ENCODE measurements at regions not wholly inside any gene's neighbourhood (a gene's known extent, or its start where the extent isn't known, plus 50 kb on each side); places are given as distances from the start of the nearest gene placed in this dataset.

DNA sequence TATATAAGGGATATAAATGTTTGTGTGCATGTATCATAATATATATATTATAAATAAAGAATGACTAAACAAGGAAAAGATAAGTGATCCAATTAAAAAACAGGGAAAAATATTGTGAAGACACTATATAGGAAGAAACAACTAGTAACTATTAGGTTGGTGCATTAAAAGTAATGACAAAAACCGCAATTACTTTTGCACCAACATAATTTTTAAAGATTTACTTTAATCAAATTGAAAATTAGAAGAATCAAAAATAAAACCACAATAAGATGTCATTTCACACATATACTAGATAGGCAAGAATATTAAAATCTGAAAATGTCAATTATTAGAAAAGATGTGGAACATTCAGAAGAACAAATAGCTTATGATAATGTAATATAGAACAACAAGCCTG lies 595.9 kb downstream of the KCNJ3 start:
- H3K9me3 ChIP-seq (ENCODE audit: control insufficient read depth in 2 of 2, low read length in 2 of 2), result no peaks in the 10 kb centered on the region
- H3K36me3 ChIP-seq (ENCODE audit: control insufficient read depth, insufficient read depth, low read length), result no peaks in the 10 kb centered on the region
- peaks cover 0 to 2% (median 2%) of the 10 kb centered on the region in 7 donors for H3K9me3 Mint-ChIP-seq
- H3K36me3 Mint-ChIP-seq, result no peaks in the 10 kb centered on the region
- H3K27me3 ChIP-seq (ENCODE audit: control insufficient read depth, insufficient read depth, low read length), result no peaks in the 10 kb centered on the region
- H3K27ac Mint-ChIP-seq, result no peak overlapping the region
- no peaks in the 10 kb centered on the region for H3K27me3 Mint-ChIP-seq
- DNase-seq (no peak), ATAC-seq (ENCODE audit: low read depth in 2 of 2) (no peak)
- no peak overlapping the region for H3K27ac ChIP-seq (ENCODE audit: insufficient read depth, low read length, poor library complexity, severe bottlenecking)
- no peak overlapping the region for H3K4me3 Mint-ChIP-seq
- no peak overlapping the region for H3K4me3 ChIP-seq (ENCODE audit: low read depth, low read length)
- no peaks in the 10 kb centered on the region for H3K4me1 ChIP-seq (ENCODE audit: control insufficient read depth, insufficient read depth, low read length, poor library complexity, severe bottlenecking)
- H3K4me1 Mint-ChIP-seq, result no peaks in the 10 kb centered on the region

DNA sequence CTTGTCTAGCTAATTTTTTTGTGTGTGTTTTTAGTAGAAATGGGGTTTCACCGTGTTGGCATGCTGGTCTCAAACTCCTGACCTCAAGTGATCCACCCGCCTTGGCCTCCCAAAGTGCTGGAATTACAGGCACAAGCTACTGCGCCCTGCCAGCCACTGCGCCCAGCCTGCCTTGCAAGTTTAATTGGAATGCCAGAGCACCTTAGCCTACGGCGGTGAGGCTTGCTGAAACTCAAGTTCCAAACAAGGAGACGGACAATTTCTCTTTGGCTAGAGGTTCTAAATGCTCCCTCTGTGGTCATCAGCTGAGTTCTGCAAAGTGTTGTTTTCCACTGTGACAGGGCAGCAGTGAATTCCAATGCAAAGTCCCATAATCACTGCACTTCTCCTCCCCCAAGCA lies 583.4 kb downstream of the KCNJ3 start:
- H3K9me3 ChIP-seq (ENCODE audit: control insufficient read depth in 2 of 2, low read length in 2 of 2), result no peaks in the 10 kb centered on the region
- no peaks in the 10 kb centered on the region for H3K4me1 ChIP-seq (ENCODE audit: control insufficient read depth, insufficient read depth, low read length, poor library complexity, severe bottlenecking)
- DNase-seq (no peak), ATAC-seq (ENCODE audit: low read depth in 2 of 2) (no peak)
- H3K27ac Mint-ChIP-seq, result no peak overlapping the region
- no peaks in the 10 kb centered on the region for H3K4me1 Mint-ChIP-seq
- no peaks in the 10 kb centered on the region for H3K27me3 Mint-ChIP-seq
- peaks cover 0 to 4% (median 0%) of the 10 kb centered on the region in 7 donors for H3K9me3 Mint-ChIP-seq
- no peaks in the 10 kb centered on the region for H3K27me3 ChIP-seq (ENCODE audit: control insufficient read depth, insufficient read depth, low read length)
- no peak overlapping the region for H3K27ac ChIP-seq (ENCODE audit: insufficient read depth, low read length, poor library complexity, severe bottlenecking)
- H3K4me3 ChIP-seq (ENCODE audit: low read depth, low read length), result no peak overlapping the region
- H3K4me3 Mint-ChIP-seq, result no peak overlapping the region
- no peaks in the 10 kb centered on the region for H3K36me3 Mint-ChIP-seq
- no peaks in the 10 kb centered on the region for H3K36me3 ChIP-seq (ENCODE audit: control insufficient read depth, insufficient read depth, low read length)

DNA sequence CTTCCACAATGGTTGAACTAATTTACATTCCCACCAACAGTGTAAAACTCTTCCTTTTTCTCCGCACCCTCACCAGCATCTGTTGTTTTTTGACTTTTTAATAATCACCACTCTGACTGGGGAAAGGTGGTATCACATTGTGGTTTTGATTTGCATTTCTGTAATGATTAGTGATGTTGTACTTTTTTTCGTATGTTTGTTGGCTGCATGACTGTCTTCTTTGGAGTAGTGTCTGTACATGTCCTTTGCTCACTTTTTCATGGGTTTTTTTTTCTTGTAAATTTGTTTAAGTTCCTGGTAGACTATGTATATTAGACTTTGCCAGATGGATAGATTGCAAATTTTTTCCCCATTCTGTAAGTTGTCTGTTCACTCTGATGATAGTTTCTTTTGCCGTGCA lies 574.8 kb downstream of the KCNJ3 start:
- H3K4me1 ChIP-seq (ENCODE audit: control insufficient read depth, insufficient read depth, low read length, poor library complexity, severe bottlenecking), result no peaks in the 10 kb centered on the region
- H3K27ac ChIP-seq (ENCODE audit: insufficient read depth, low read length, poor library complexity, severe bottlenecking), result no peak overlapping the region
- H3K4me3 ChIP-seq (ENCODE audit: low read depth, low read length), result no peak overlapping the region
- H3K36me3 Mint-ChIP-seq, result no peaks in the 10 kb centered on the region
- no peaks in the 10 kb centered on the region for H3K36me3 ChIP-seq (ENCODE audit: control insufficient read depth, insufficient read depth, low read length)
- H3K4me3 Mint-ChIP-seq, result no peak overlapping the region
- no peaks in the 10 kb centered on the region for H3K9me3 ChIP-seq (ENCODE audit: control insufficient read depth in 2 of 2, low read length in 2 of 2)
- H3K27me3 Mint-ChIP-seq, result no peaks in the 10 kb centered on the region
- DNase-seq, result no peak
- ATAC-seq (ENCODE audit: low read depth in 2 of 2), result no peak
- H3K9me3 Mint-ChIP-seq, result peaks cover 0 to 5% (median 0%) of the 10 kb centered on the region in 7 donors
- no peak overlapping the region for H3K27ac Mint-ChIP-seq
- no peaks in the 10 kb centered on the region for H3K27me3 ChIP-seq (ENCODE audit: control insufficient read depth, insufficient read depth, low read length)
- no peaks in the 10 kb centered on the region for H3K4me1 Mint-ChIP-seq

DNA sequence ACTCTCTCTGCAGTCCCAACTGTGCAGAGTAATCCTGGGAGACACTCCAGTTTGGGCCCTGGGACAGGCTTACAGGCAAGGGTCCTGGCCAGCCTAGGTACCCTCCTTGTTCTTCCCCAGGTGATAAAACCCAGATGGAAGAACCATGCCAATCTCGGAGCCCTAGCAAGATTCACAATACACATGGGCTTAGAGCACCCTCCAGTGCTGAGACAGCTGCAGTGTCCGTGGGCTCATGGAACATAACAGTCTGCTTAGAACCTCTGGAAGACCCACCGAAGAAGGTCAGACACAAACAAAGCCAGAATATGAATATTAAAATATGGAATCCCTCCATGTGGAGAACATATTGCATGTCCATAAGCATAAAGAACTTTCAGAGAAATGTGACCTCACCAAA lies 568.1 kb downstream of the KCNJ3 start:
- H3K4me3 Mint-ChIP-seq, result no peak overlapping the region

DNA sequence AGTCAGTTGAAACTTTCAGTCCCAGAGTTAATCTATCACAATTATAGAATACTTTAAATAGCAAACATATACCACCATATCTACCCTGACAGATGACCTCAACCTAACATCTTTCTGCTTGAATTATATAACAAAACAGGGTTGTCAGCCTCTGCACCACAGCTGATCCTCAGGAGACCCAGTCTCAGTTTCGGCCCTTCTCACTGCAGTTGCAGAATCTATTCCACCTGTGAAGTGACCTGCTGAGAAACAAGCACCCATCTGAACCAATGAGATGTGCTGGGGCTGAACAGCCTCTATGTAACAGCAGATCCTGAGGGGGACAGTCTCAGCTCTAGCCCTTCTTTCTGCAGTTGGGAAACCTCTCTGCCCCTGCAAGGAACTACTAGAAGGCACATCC lies 567.6 kb downstream of the KCNJ3 start:
- no peak for DNase-seq
- Histone ChIP-seq H3K4me1 (ENCODE audit: control insufficient read depth, insufficient read depth, low read length, poor library complexity, severe bottlenecking) (no peaks in the 10 kb centered on the region), H3K9me3 (ENCODE audit: control insufficient read depth in 2 of 2, low read length in 2 of 2) (peaks cover 0 to 6% of the 10 kb centered on the region in 2 experiments), H3K27me3 (ENCODE audit: control insufficient read depth, insufficient read depth, low read length) (no peaks in the 10 kb centered on the region), H3K27ac (ENCODE audit: insufficient read depth, low read length, poor library complexity, severe bottlenecking) (no peak overlapping the region), H3K36me3 (ENCODE audit: control insufficient read depth, insufficient read depth, low read length) (no peaks in the 10 kb centered on the region), H3K4me3 (ENCODE audit: low read depth, low read length) (no peak overlapping the region)
- Mint-ChIP-seq H3K4me3 (no peak overlapping the region), H3K36me3 (no peaks in the 10 kb centered on the region), H3K4me1 (no peaks in the 10 kb centered on the region), H3K9me3 (peaks cover 0 to 12% (median 4%) of the 10 kb centered on the region in 7 donors), H3K27me3 (no peaks in the 10 kb centered on the region), H3K27ac (peak overlapping the region in 1 of 3 donors; percentile 22)
- ATAC-seq (ENCODE audit: low read depth in 2 of 2), result no peak

More for the DNA sequence above, 568.1 kb downstream of the KCNJ3 start:
- peaks cover 0 to 12% (median 4%) of the 10 kb centered on the region in 7 donors for H3K9me3 Mint-ChIP-seq
- no peak for ATAC-seq (ENCODE audit: low read depth in 2 of 2)
- no peaks in the 10 kb centered on the region for H3K4me1 Mint-ChIP-seq
- H3K27me3 Mint-ChIP-seq, result no peaks in the 10 kb centered on the region
- DNase-seq, result no peak
- Histone ChIP-seq H3K9me3 (ENCODE audit: control insufficient read depth in 2 of 2, low read length in 2 of 2) (peaks cover 0 to 6% of the 10 kb centered on the region in 2 experiments), H3K27ac (ENCODE audit: insufficient read depth, low read length, poor library complexity, severe bottlenecking) (no peak overlapping the region), H3K4me3 (ENCODE audit: low read depth, low read length) (no peak overlapping the region), H3K36me3 (ENCODE audit: control insufficient read depth, insufficient read depth, low read length) (no peaks in the 10 kb centered on the region), H3K27me3 (ENCODE audit: control insufficient read depth, insufficient read depth, low read length) (no peaks in the 10 kb centered on the region), H3K4me1 (ENCODE audit: control insufficient read depth, insufficient read depth, low read length, poor library complexity, severe bottlenecking) (no peaks in the 10 kb centered on the region)
- no peaks in the 10 kb centered on the region for H3K36me3 Mint-ChIP-seq
- no peak overlapping the region for H3K27ac Mint-ChIP-seq

DNA sequence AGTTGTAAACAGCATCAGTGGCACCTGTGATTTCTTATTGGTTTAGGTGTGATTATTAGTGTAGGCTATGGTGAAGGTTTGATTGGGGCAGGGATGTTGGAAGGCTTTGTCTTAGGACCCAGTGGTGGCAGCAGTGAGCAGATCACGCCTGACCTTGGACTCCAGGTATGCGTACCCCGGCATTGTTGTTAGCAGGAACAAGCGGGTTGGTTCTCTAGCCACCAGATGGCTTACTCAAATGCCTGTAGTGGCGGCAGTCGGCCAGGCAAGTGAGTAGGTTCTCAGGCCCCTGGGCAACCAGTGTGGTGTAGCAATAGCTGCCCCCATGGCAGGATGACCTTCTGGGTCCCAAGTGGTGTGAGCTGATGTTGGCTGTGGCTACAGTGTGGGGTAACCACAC lies 558.3 kb downstream of the KCNJ3 start:
- DNase-seq, result no peak
- H3K4me1 Mint-ChIP-seq, result no peaks in the 10 kb centered on the region
- H3K4me1 ChIP-seq (ENCODE audit: control insufficient read depth, insufficient read depth, low read length, poor library complexity, severe bottlenecking), result no peaks in the 10 kb centered on the region
- no peak for ATAC-seq (ENCODE audit: low read depth in 2 of 2)
- no peaks in the 10 kb centered on the region for H3K27me3 ChIP-seq (ENCODE audit: control insufficient read depth, insufficient read depth, low read length)
- no peaks in the 10 kb centered on the region for H3K9me3 ChIP-seq (ENCODE audit: control insufficient read depth in 2 of 2, low read length in 2 of 2)
- no peak overlapping the region for H3K4me3 Mint-ChIP-seq
- H3K27me3 Mint-ChIP-seq, result no peaks in the 10 kb centered on the region
- peaks cover 0 to 8% (median 0%) of the 10 kb centered on the region in 7 donors for H3K9me3 Mint-ChIP-seq
- H3K27ac ChIP-seq (ENCODE audit: insufficient read depth, low read length, poor library complexity, severe bottlenecking), result no peak overlapping the region
- H3K36me3 ChIP-seq (ENCODE audit: control insufficient read depth, insufficient read depth, low read length), result no peaks in the 10 kb centered on the region
- no peaks in the 10 kb centered on the region for H3K36me3 Mint-ChIP-seq
- no peak overlapping the region for H3K27ac Mint-ChIP-seq
- H3K4me3 ChIP-seq (ENCODE audit: low read depth, low read length), result no peak overlapping the region

DNA sequence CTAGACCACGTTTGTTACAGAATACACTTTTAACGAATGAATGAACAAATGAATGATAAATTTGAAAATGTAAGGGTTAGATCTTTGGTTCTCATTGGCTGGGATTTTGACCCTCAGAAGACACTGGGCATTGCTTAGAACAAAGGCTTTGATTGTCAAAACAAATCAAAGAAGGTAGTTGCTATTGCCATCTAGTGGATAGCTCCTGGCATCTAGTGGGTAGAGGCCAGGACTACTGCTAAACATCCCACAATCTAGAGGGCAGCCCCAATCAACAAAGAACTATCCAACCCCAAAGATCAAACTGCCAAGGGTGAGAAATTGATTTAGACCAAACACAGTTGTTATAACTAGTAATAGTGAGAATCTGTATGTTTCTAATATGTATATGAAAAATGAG lies 552.3 kb downstream of the KCNJ3 start:
- Mint-ChIP-seq H3K4me1 (no peaks in the 10 kb centered on the region), H3K27ac (no peak overlapping the region), H3K4me3 (no peak overlapping the region), H3K27me3 (no peaks in the 10 kb centered on the region), H3K9me3 (peaks cover 0 to 7% (median 0%) of the 10 kb centered on the region in 7 donors), H3K36me3 (no peaks in the 10 kb centered on the region)
- no peaks in the 10 kb centered on the region for H3K9me3 ChIP-seq (ENCODE audit: control insufficient read depth in 2 of 2, low read length in 2 of 2)
- no peak for ATAC-seq (ENCODE audit: low read depth in 2 of 2)
- H3K36me3 ChIP-seq (ENCODE audit: control insufficient read depth, insufficient read depth, low read length), result no peaks in the 10 kb centered on the region
- DNase-seq, result no peak
- H3K27ac ChIP-seq (ENCODE audit: insufficient read depth, low read length, poor library complexity, severe bottlenecking), result no peak overlapping the region
- no peak overlapping the region for H3K4me3 ChIP-seq (ENCODE audit: low read depth, low read length)
- no peaks in the 10 kb centered on the region for H3K27me3 ChIP-seq (ENCODE audit: control insufficient read depth, insufficient read depth, low read length)
- no peaks in the 10 kb centered on the region for H3K4me1 ChIP-seq (ENCODE audit: control insufficient read depth, insufficient read depth, low read length, poor library complexity, severe bottlenecking)

DNA sequence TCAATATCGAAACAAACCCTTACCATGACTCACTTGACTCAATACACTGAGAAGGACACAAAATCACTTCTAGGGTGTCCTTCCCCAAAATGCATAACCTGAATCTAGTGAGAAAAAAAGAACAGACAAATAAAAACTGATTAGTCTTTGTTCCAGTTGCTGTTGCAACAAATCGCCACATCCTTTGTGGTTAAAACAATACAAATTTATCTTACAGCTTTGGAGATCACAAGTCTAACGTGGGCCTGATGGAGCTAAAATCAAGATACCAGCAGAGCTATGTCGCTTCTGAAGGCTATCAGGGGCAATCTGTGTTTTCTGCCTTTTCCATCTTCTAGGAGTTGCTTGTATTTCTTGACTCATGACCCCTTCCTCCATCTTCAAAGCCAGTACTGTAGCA lies 541.7 kb downstream of the KCNJ3 start:
- ATAC-seq (ENCODE audit: low read depth in 2 of 2) (no peak), DNase-seq (no peak)
- no peak overlapping the region for H3K27ac Mint-ChIP-seq
- no peaks in the 10 kb centered on the region for H3K36me3 Mint-ChIP-seq
- Histone ChIP-seq H3K4me1 (ENCODE audit: control insufficient read depth, insufficient read depth, low read length, poor library complexity, severe bottlenecking) (no peaks in the 10 kb centered on the region), H3K36me3 (ENCODE audit: control insufficient read depth, insufficient read depth, low read length) (no peaks in the 10 kb centered on the region), H3K9me3 (ENCODE audit: control insufficient read depth in 2 of 2, low read length in 2 of 2) (no peaks in the 10 kb centered on the region), H3K27me3 (ENCODE audit: control insufficient read depth, insufficient read depth, low read length) (no peaks in the 10 kb centered on the region), H3K4me3 (ENCODE audit: low read depth, low read length) (no peak overlapping the region), H3K27ac (ENCODE audit: insufficient read depth, low read length, poor library complexity, severe bottlenecking) (no peak overlapping the region)
- no peak overlapping the region for H3K4me3 Mint-ChIP-seq
- peaks cover 0 to 18% (median 3%) of the 10 kb centered on the region in 7 donors for H3K9me3 Mint-ChIP-seq
- H3K4me1 Mint-ChIP-seq, result no peaks in the 10 kb centered on the region
- H3K27me3 Mint-ChIP-seq, result no peaks in the 10 kb centered on the region

Data from CD4-positive, CD25-positive, alpha-beta regulatory T cell (primary cell).